K562 (cell line): ENCODE measurements at regions not wholly inside any gene's neighbourhood (a gene's known extent, or its start where the extent isn't known, plus 50 kb on each side); places are given as distances from the start of the nearest gene placed in this dataset.

Experiments
- ATAC-seq: fragments of 200-7000 bp; cut with Tn5 transposase; 3 replicates; pipeline ENCODE4 v1.9.1; 2020; ENCODE audit warnings: moderate library complexity
- BruUV-seq: library from RNA; stranded (reverse); fragments of 400-500 nt; replicated peaks from 2 replicates; lab custom pipeline; 2021; lab: Mats Ljungman, UMichigan
- CTCF ChIA-PET: fragments of 300-600 bp; formaldehyde crosslinking; extraction: SDS; loops from one replicate; lab custom pipeline; 2021; ENCODE audit warnings: low intra/inter-chr PET ratio; lab: Yijun Ruan, JAX
- POLR2A ChIA-PET: fragments of 300-600, 350-650 bp; sonication (Branson Sonifier 250); formaldehyde crosslinking; extraction: SDS; loops from one replicate; lab custom pipeline; 2021; ENCODE audit warnings: antibody characterized with exemption, inconsistent platforms; lab: Yijun Ruan, JAX
- DNase-seq, 4 experiments: peaks; one replicate each; pipeline versions ENCODE4 v3.0.0 to v3.0.0-alpha.2; 2011 to 2018; ENCODE audit warnings: low spot score in 3 of 4, mixed read lengths in 3 of 4; ENCODE audit errors: extremely low read depth in 1 of 4
- FAIRE-seq: peaks from 2 replicates; lab custom pipeline; 2011; peaks lifted over from hg19 to GRCh38; lab: Jason Lieb, UNC
- H2AFZ ChIP-seq: 2 replicates; pipeline ENCODE4 v1.6.0; 2011; ENCODE audit warnings: low read depth, low read length, control low read depth, inconsistent platforms
- H3K27ac ChIP-seq: fragments of 200-600 bp; 3 replicates; pipeline ENCODE4 v1.8.0; 2011; ENCODE audit warnings: low read depth, mild to moderate bottlenecking, control low read depth, inconsistent platforms, low read length, moderate library complexity, mixed read lengths; ENCODE audit errors: extremely low read depth
- H3K27me3 ChIP-seq, 2 experiments: fragments of 300-600 bp in 1 of 2; 2 replicates in 1 of 2; 3 replicates in 1 of 2; pipeline versions ENCODE4 v1.6.0 to v1.8.0; 2011; ENCODE audit warnings: inconsistent platforms in 2 of 2, low read length in 2 of 2, mild to moderate bottlenecking in 1 of 2, mixed read lengths in 1 of 2, moderate library complexity in 1 of 2; ENCODE audit not compliant: control insufficient read depth in 2 of 2, insufficient read depth in 2 of 2
- H3K36me3 ChIP-seq: fragments of 300-600 bp; 3 replicates; pipeline ENCODE4 v1.8.0; 2011; ENCODE audit warnings: mild to moderate bottlenecking, low read length, inconsistent platforms; ENCODE audit not compliant: control insufficient read depth, insufficient read depth
- H3K4me1 ChIP-seq, 2 experiments: fragments of 200-600 bp in 1 of 2; replicated peaks in 1 of 2; 2 replicates in 1 of 2; 3 replicates in 1 of 2; pipeline versions ENCODE4 v1.5.1 to v1.8.0; 2011; ENCODE audit warnings: inconsistent platforms in 2 of 2, low read length in 2 of 2, mild to moderate bottlenecking in 1 of 2, mixed read lengths in 1 of 2, moderate library complexity in 1 of 2; ENCODE audit not compliant: control insufficient read depth in 2 of 2, insufficient read depth in 2 of 2
- H3K4me2 ChIP-seq: 2 replicates; pipeline ENCODE4 v1.6.1; 2011; ENCODE audit warnings: low read length, control low read depth, inconsistent platforms, mixed read lengths; ENCODE audit not compliant: insufficient read depth
- H3K4me3 ChIP-seq: fragments of 200-600 bp; sonication (generic), shearing (Covaris generic); 2 replicates; pipeline ENCODE4 v1.5.1; 2016; ENCODE audit warnings: control low read depth, inconsistent platforms
- H3K79me2 ChIP-seq: fragments of 200-600 bp; 3 replicates; pipeline ENCODE4 v1.8.0; 2011; ENCODE audit warnings: low read length, inconsistent platforms; ENCODE audit not compliant: control insufficient read depth, insufficient read depth
- H3K9ac ChIP-seq, 2 experiments: 2 replicates each; pipeline versions ENCODE4 v1.6.0 to v1.6.1; 2011; ENCODE audit warnings: low read depth in 2 of 2, low read length in 2 of 2, control low read depth in 1 of 2, inconsistent platforms in 1 of 2, mild to moderate bottlenecking in 1 of 2, mixed read lengths in 1 of 2; ENCODE audit not compliant: insufficient read depth in 1 of 2
- H3K9me1 ChIP-seq: one replicate; pipeline ENCODE4 v1.6.0; 2011; ENCODE audit warnings: inconsistent platforms, mild to moderate bottlenecking, low read length, moderate library complexity; ENCODE audit not compliant: control insufficient read depth, insufficient read depth
- H3K9me3 ChIP-seq: replicated peaks from 2 replicates; pipeline ENCODE4 v1.5.1; 2011; ENCODE audit warnings: low read depth, low read length, inconsistent platforms; ENCODE audit not compliant: control insufficient read depth, insufficient read depth
- H4K20me1 ChIP-seq: replicated peaks from 2 replicates; pipeline ENCODE4 v1.6.1; 2011; ENCODE audit warnings: low read length, inconsistent platforms, mixed read lengths; ENCODE audit not compliant: control insufficient read depth, insufficient read depth
- ARID2 ChIP-seq: fragments of 450-650 bp; IDR thresholded peaks from 2 replicates; pipeline ENCODE4 v1.6.1; 2017; ENCODE audit warnings: antibody characterized with exemption, mild to moderate bottlenecking
- BHLHE40 ChIP-seq: IDR thresholded peaks from 2 replicates; pipeline ENCODE4 v1.6.1; 2011; ENCODE audit warnings: low read length, improper control_type of control experiment
- CBX3 ChIP-seq, 2 experiments: IDR thresholded peaks; 1 replicate in 1 of 2; 2 replicates in 1 of 2; pipeline ENCODE4 v1.6.1; 2012; ENCODE audit warnings: inconsistent platforms in 2 of 2, low read length in 2 of 2, borderline replicate concordance in 1 of 2, control low read depth in 1 of 2
- DACH1 ChIP-seq: fragments of 450-650 bp; IDR thresholded peaks from 2 replicates; pipeline ENCODE4 v1.6.1; 2018; ENCODE audit not compliant: partially characterized antibody
- E2F6 ChIP-seq, 2 experiments: IDR thresholded peaks; 2 replicates each; pipeline ENCODE4 v1.6.1; 2011; ENCODE audit warnings: borderline replicate concordance in 1 of 2, control low read depth in 1 of 2, low read depth in 1 of 2, low read length in 1 of 2, mild to moderate bottlenecking in 1 of 2, mixed read lengths in 1 of 2, moderate library complexity in 1 of 2; ENCODE audit not compliant: insufficient read depth in 1 of 2, insufficient read length in 1 of 2, poor library complexity in 1 of 2, severe bottlenecking in 1 of 2; ENCODE audit errors: extremely low read depth in 1 of 2
- ERF ChIP-seq: fragments of 450-650 bp; formaldehyde crosslinking; IDR thresholded peaks from 2 replicates; pipeline ENCODE4 v1.4.0; 2020; ENCODE audit warnings: mild to moderate bottlenecking, mixed read lengths
- RAD51 ChIP-seq: fragments of 450-650 bp; IDR thresholded peaks from 2 replicates; pipeline ENCODE4 v1.7.1; 2016; ENCODE audit warnings: low read depth, mild to moderate bottlenecking, borderline replicate concordance
- RERE ChIP-seq: sonication (generic); formaldehyde crosslinking; IDR thresholded peaks from 2 replicates; pipeline ENCODE4 v1.8.0; 2023; ENCODE audit warnings: missing genetic modification reagents, mild to moderate bottlenecking, borderline replicate concordance
- USF1 ChIP-seq: sonication (generic); formaldehyde crosslinking; IDR thresholded peaks from 2 replicates; pipeline ENCODE4 v1.9.0; 2022; ENCODE audit warnings: mild to moderate bottlenecking, missing genetic modification reagents
- VEZF1 ChIP-seq: fragments of 200-800 bp; sonication (Bioruptor generic); IDR thresholded peaks from 2 replicates; pipeline ENCODE4 v1.6.1; 2017; ENCODE audit warnings: missing genetic modification characterization, missing compliant biosample characterization
- WGBS: fragments of 100-300 bp; shearing (Covaris generic); methylation state at CpG from one replicate; pipeline ENCODE4 v1.1.6; 2016; ENCODE audit warnings: low coverage, mixed read lengths; ENCODE audit not compliant: insufficient coverage; ENCODE audit errors: missing lambda C conversion rate; 5-methylcytosine and 5-hydroxymethylcytosine counted together
- in situ Hi-C: fragments of 300-500 bp; cut with MboI; formaldehyde crosslinking; loops from 4 replicates; pipeline ENCODE4 v1.15.0; 2018; ENCODE audit warnings: inconsistent platforms, mixed read lengths
- intact Hi-C: fragments of 100-400 bp; cut with micrococcal nuclease; formaldehyde crosslinking; loops from 2 replicates; pipeline ENCODE4 v1.14.2; 2022

GRCh38 chr16:85205747-85206471 is 93.6 kb upstream of the CIBAR2 start:
- Histone ChIP-seq H3K9ac (peak overlapping the region in 1 of 2 experiments; percentile 81; a peak in 2 of 4 replicates), H2AFZ (no peak overlapping the region), H3K9me1 (no peaks in the 10 kb centered on the region), H3K4me1 (peaks cover 9 to 65% of the 10 kb centered on the region in 2 experiments; a peak in 4 of 5 replicates), H3K4me2 (no peak overlapping the region), H4K20me1 (no peaks in the 10 kb centered on the region; the same call in 1 of the 2 replicates), H3K36me3 (peaks cover 4% of the 10 kb centered on the region; the same call in 1 of the 3 replicates), H3K27ac (0 out of 3 replicates have a peak overlapping the region, but pooled peaks have one; percentile 39), H3K9me3 (peaks cover 11% of the 10 kb centered on the region), H3K27me3 (no peaks in the 10 kb centered on the region), H3K4me3 (no peak overlapping the region), H3K79me2 (peaks cover 11% of the 10 kb centered on the region)
- in situ Hi-C loops (no loop called here), intact Hi-C loops (no loop called here)
- ATAC-seq (peak; percentile 29), FAIRE-seq (peak; percentile 74), DNase-seq (peak in 3 of 4 experiments; percentile 53 to 59 (median 58))
- CTCF ChIA-PET = no interaction called here
- WGBS = 67% methylated on average over 21 of the region's 23 CpGs
- BruUV-seq = no TSS peak
- POLR2A ChIA-PET = no interaction called here
- TF ChIP-seq ARID2 = no peak
- peak in 1 of 2 experiments; percentile 34 for TF ChIP-seq E2F6 (IDR thresholded peaks at IDR 0.05; ENCODE audit: borderline replicate concordance in 1 of 2, extremely low read depth in 1 of 2, insufficient read depth in 1 of 2, insufficient read length in 1 of 2, low read depth in 1 of 2, low read length in 1 of 2, poor library complexity in 1 of 2, severe bottlenecking in 1 of 2)
- TF ChIP-seq RAD51 = peak; percentile 46; the same call in 1 of the 2 replicates
- peak; percentile 89 for TF ChIP-seq BHLHE40
- peak in 1 of 2 experiments; percentile 59; a peak in 1 of 3 replicates for TF ChIP-seq CBX3 (IDR thresholded peaks at IDR 0.05; ENCODE audit: borderline replicate concordance in 1 of 2, low read length in 2 of 2)
- no peak for TF ChIP-seq DACH1
- peak; percentile 79 for TF ChIP-seq USF1
- no peak for TF ChIP-seq ERF (CRISPR knock-in tag)
- no peak for TF ChIP-seq RERE
- peak; percentile 46; the same call in 1 of the 2 replicates for TF ChIP-seq VEZF1 (CRISPR knock-in tag)
